GM23338 (cell line): ENCODE measurements at regions not wholly inside any gene's neighbourhood (a gene's known extent, or its start where the extent isn't known, plus 50 kb on each side); places are given as distances from the start of the nearest gene placed in this dataset.

Experiments
- EZH2 ChIP-seq: fragments of 200-600 bp; sonication (generic); IDR thresholded peaks from one replicate; pipeline ENCODE4 v1.8.0; 2017; ENCODE audit warnings: antibody characterized with exemption, mild to moderate bottlenecking, low read depth; ENCODE audit not compliant: unreplicated experiment
- POLR2AphosphoS5 ChIP-seq: IDR thresholded peaks from 2 replicates; pipeline ENCODE4 v1.6.1; 2016; ENCODE audit warnings: antibody characterized with exemption, low read depth

GRCh38 chr17:37831986-37832385, 87.1 kb upstream of the HNF1B start:
- no peak for TF ChIP-seq EZH2
- TF ChIP-seq POLR2AphosphoS5 = no peak
